GM12874 (cell line): ENCODE measurements at regions not wholly inside any gene's neighbourhood (a gene's known extent, or its start where the extent isn't known, plus 50 kb on each side); places are given as distances from the start of the nearest gene placed in this dataset.
A peak's percentile ranks its signal among the peaks of the same experiment; 100 is the strongest.

ENCODE experiments used
- TF ChIP-seq, protein P1 (sequence below): IDR thresholded peaks from 2 replicates; pipeline ENCODE4 v1.5.1; 2011; ENCODE audit warnings: low read depth, mild to moderate bottlenecking, control low read depth, low read length, moderate library complexity; ENCODE audit not compliant: insufficient read depth

- TF ChIP-seq, protein P1, sequence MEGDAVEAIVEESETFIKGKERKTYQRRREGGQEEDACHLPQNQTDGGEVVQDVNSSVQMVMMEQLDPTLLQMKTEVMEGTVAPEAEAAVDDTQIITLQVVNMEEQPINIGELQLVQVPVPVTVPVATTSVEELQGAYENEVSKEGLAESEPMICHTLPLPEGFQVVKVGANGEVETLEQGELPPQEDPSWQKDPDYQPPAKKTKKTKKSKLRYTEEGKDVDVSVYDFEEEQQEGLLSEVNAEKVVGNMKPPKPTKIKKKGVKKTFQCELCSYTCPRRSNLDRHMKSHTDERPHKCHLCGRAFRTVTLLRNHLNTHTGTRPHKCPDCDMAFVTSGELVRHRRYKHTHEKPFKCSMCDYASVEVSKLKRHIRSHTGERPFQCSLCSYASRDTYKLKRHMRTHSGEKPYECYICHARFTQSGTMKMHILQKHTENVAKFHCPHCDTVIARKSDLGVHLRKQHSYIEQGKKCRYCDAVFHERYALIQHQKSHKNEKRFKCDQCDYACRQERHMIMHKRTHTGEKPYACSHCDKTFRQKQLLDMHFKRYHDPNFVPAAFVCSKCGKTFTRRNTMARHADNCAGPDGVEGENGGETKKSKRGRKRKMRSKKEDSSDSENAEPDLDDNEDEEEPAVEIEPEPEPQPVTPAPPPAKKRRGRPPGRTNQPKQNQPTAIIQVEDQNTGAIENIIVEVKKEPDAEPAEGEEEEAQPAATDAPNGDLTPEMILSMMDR = no peak
These were observed 298.4 kb downstream of the DEPDC1B start for GRCh38 chr5:60401526-60401925.

DNA sequence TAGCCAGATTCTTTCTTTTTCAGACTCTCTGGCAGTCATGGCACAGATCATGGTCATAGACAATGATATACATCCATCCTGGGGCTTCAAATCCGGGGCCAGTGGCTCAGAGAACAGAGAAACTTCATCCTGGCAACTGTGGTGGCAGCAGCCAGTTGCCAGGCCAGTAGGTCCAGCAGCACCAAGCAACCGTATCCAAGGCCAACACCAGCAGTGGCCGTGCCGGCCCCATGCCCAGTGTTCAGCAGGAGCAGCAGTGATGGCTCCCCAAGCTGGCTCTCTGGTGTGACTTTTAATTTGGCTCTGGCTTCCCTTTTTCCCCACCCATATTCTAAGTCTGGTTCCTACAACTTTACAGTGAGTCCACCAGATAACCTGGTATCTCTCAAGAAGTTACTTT, 300.5 kb downstream of the DEPDC1B start:
- TF ChIP-seq, protein P1 = no peak

GRCh38 chr5:60395712-60396329, 304.1 kb downstream of the DEPDC1B start:
- TF ChIP-seq, protein P1 = no peak

GRCh38 chr5:60387051-60387440, 312.9 kb downstream of the DEPDC1B start:
- TF ChIP-seq, protein P1 = no peak

GRCh38 chr5:60386436-60387050, 313.4 kb downstream of the DEPDC1B start:
- TF ChIP-seq, protein P1 = no peak

DNA sequence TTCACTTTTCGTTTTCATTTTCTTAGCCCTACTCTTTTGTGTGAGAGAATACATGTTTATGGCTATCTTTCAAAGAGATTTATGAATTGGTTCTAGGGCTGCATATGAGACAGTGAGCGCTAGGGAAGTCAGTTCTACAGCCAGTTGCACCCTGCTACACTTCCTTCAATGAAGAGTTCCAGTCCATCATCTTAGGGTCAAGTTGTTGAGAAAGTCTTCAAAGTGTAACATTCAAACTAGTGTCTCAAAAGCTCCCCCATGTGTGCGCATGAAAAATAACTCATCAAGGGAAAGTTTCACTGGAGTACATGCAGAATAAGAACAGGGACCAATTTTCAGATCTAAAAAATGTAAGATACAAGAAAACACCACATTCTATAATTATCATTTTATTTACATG, 317.2 kb downstream of the DEPDC1B start:
- TF ChIP-seq, protein P1 = peak; percentile 21; the same call in 1 of the 2 replicates

DNA sequence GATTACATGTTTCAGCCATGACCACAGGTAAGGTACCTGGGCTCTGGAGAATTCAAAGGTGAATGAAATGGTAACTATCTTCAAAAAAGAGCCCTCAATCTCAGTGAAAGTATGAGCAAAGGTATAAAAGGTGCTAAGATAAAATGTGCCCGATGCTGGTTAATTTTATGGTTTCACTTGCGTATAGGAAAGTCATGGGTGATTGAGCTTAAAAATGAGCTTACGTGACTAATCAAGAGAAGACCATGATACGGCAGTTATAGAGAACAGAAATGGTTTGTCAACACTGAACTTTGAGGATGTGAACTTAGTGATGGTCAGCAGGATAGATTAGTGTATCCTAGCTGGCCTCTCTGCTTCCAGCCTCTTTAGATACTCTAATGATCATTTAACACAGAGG, 320.1 kb downstream of the DEPDC1B start:
- TF ChIP-seq, protein P1 = no peak

GRCh38 chr5:60377826-60378225, 322.1 kb downstream of the DEPDC1B start:
- TF ChIP-seq, protein P1 = no peak
